Tibial nerve (tissue), 4 donors: ENCODE measurements at regions not wholly inside any gene's neighbourhood (a gene's known extent, or its start where the extent isn't known, plus 50 kb on each side); places are given as distances from the start of the nearest gene placed in this dataset.

ENCODE experiments used
- DNase-seq, 2 donors: peaks; one replicate each; pipeline ENCODE4 v3.0.0-alpha.2; 2019; ENCODE audit warnings: low spot score in 2 of 2
- H3K27ac ChIP-seq, 4 donors: fragments of 200-600 bp; sonication (generic) in 3 of 4; one replicate each; pipeline ENCODE4 v1.5.1; 2017 to 2019; ENCODE audit warnings: mild to moderate bottlenecking in 1 of 4
- H3K27me3 ChIP-seq, 2 donors: fragments of 200-600 bp; sonication (generic) in 1 of 2; one replicate each; pipeline versions ENCODE4 v1.5.1 to v1.6.0; 2017 to 2019
- H3K36me3 ChIP-seq, 3 donors: fragments of 200-600 bp; sonication (generic); one replicate each; pipeline ENCODE4 v1.5.1; 2018 to 2019
- H3K4me1 ChIP-seq, 4 donors: fragments of 200-600 bp; sonication (generic) in 3 of 4; one replicate each; pipeline ENCODE4 v1.5.1; 2017 to 2019
- H3K4me3 ChIP-seq, 4 donors: fragments of 200-600 bp; sonication (generic) in 3 of 4; one replicate each; pipeline ENCODE4 v1.5.1; 2017 to 2019; ENCODE audit warnings: mild to moderate bottlenecking in 1 of 4, moderate library complexity in 1 of 4
- H3K9me3 ChIP-seq, 4 donors: fragments of 200-600 bp; sonication (generic) in 3 of 4; one replicate each; pipeline ENCODE4 v1.5.1; 2017 to 2019
- EP300 ChIP-seq, 2 donors: sonication (generic); formaldehyde crosslinking; IDR thresholded peaks; one replicate each; pipeline ENCODE4 v1.6.1; 2017; ENCODE audit warnings: antibody characterized with exemption in 2 of 2, mild to moderate bottlenecking in 1 of 2
- POLR2A ChIP-seq, 2 donors: fragments of 450-650 bp; IDR thresholded peaks; one replicate each; pipeline ENCODE4 v1.6.1; 2017; ENCODE audit warnings: antibody characterized with exemption in 2 of 2, mild to moderate bottlenecking in 2 of 2, moderate library complexity in 2 of 2
- WGBS, 2 donors: methylation state at CpG; one replicate each; pipeline ENCODE4 v1.1.5; 2018; 5-methylcytosine and 5-hydroxymethylcytosine counted together
- TF ChIP-seq, protein P1 (sequence below), 5 experiments: fragments of 200-600 bp in 3 of 5; fragments of 450-650 bp in 2 of 5; sonication (generic) in 3 of 5; IDR thresholded peaks; one replicate each; pipeline ENCODE4 v1.5.1; 2016 to 2019; ENCODE audit warnings: antibody characterized with exemption in 5 of 5, mild to moderate bottlenecking in 3 of 5, moderate library complexity in 2 of 5

DNA sequence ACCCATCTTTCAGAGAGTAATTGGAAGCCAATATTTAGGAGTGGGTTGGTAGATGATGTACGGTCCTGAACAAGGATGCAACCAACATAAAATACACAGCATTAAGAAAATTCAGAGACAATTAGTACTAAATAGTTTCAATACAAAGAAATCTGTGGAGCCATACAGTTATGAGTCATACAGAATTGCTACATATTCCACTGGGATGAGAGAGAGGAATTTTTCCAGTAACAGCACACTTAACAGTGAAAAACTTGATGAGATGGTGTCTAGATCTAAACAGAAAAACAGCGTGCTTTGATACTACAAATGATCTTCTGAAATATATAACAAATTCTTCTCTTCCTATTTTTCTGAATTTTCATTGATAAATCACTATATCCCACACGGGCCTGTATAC lies 1999.3 kb upstream of the CDH9 start:
- no peak for DNase-seq
- Histone ChIP-seq H3K27me3 (no peaks in the 10 kb centered on the region), H3K4me3 (no peak overlapping the region), H3K27ac (no peak overlapping the region), H3K4me1 (no peaks in the 10 kb centered on the region), H3K9me3 (no peaks in the 10 kb centered on the region), H3K36me3 (no peaks in the 10 kb centered on the region)
- TF ChIP-seq POLR2A (IDR thresholded peaks at IDR 0.05) (no peak), EP300 (IDR thresholded peaks at IDR 0.05) (no peak)
- TF ChIP-seq, protein P1, sequence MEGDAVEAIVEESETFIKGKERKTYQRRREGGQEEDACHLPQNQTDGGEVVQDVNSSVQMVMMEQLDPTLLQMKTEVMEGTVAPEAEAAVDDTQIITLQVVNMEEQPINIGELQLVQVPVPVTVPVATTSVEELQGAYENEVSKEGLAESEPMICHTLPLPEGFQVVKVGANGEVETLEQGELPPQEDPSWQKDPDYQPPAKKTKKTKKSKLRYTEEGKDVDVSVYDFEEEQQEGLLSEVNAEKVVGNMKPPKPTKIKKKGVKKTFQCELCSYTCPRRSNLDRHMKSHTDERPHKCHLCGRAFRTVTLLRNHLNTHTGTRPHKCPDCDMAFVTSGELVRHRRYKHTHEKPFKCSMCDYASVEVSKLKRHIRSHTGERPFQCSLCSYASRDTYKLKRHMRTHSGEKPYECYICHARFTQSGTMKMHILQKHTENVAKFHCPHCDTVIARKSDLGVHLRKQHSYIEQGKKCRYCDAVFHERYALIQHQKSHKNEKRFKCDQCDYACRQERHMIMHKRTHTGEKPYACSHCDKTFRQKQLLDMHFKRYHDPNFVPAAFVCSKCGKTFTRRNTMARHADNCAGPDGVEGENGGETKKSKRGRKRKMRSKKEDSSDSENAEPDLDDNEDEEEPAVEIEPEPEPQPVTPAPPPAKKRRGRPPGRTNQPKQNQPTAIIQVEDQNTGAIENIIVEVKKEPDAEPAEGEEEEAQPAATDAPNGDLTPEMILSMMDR (IDR thresholded peaks at IDR 0.05), result no peak
- 57 to 72% methylated on average over 3 of the region's 3 CpGs for WGBS, 2 donors

DNA sequence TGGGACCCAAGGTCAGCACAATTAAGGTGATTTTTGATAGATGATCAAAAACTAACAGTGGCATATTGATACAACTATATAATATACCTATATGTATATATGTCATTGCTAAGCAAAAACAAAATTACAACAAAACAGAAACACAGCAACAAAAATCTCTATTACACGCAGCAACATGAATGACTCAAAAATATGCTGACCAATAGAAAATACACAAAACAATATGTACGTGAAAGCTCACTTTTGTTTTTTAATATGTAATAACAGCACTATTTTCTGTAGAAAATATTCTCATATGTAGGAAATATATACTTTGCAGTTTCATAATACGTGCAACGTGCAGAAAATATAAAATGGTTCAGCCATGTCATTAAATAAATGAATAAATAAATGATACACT lies 1985.7 kb upstream of the CDH9 start:
- no peaks in the 10 kb centered on the region for H3K4me1 ChIP-seq
- TF ChIP-seq POLR2A (IDR thresholded peaks at IDR 0.05), result no peak
- no peak for TF ChIP-seq EP300 (IDR thresholded peaks at IDR 0.05)
- TF ChIP-seq, protein P1 (IDR thresholded peaks at IDR 0.05), result no peak
- no peaks in the 10 kb centered on the region for H3K27me3 ChIP-seq
- no peaks in the 10 kb centered on the region for H3K9me3 ChIP-seq
- H3K27ac ChIP-seq, result no peak overlapping the region
- H3K4me3 ChIP-seq, result no peak overlapping the region
- DNase-seq, result no peak
- no peaks in the 10 kb centered on the region for H3K36me3 ChIP-seq
- WGBS, 2 donors, result 94 to 96% methylated on average over 4 of the region's 4 CpGs

DNA sequence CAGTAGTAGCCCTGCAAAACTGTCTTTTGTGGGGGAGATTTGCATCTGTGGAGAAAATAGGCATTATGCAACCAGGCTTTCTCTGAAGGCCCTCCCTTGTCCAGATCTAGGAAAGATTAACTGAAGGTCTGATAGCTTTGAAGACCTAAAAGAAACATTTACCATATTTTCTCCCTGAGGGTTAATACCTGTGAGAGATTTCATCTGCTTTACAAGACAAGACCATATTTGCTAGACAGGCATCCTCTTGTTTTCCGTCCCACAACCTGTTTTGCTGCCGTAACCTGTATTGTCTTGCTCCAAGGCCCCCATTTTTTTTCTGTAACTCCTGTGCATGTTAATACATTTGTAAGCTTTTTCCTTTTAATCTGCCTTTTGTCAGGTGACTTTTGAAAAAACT lies 1985.2 kb upstream of the CDH9 start:
- TF ChIP-seq POLR2A (IDR thresholded peaks at IDR 0.05), result no peak
- TF ChIP-seq, protein P1 (IDR thresholded peaks at IDR 0.05), result no peak
- TF ChIP-seq EP300 (IDR thresholded peaks at IDR 0.05), result no peak
- Histone ChIP-seq H3K4me3 (no peak overlapping the region), H3K9me3 (no peaks in the 10 kb centered on the region), H3K4me1 (no peaks in the 10 kb centered on the region), H3K36me3 (no peaks in the 10 kb centered on the region), H3K27me3 (no peaks in the 10 kb centered on the region), H3K27ac (no peak overlapping the region)
- no peak for DNase-seq
- WGBS, 2 donors, result 49 to 92% methylated on average over 2 of the region's 2 CpGs

DNA sequence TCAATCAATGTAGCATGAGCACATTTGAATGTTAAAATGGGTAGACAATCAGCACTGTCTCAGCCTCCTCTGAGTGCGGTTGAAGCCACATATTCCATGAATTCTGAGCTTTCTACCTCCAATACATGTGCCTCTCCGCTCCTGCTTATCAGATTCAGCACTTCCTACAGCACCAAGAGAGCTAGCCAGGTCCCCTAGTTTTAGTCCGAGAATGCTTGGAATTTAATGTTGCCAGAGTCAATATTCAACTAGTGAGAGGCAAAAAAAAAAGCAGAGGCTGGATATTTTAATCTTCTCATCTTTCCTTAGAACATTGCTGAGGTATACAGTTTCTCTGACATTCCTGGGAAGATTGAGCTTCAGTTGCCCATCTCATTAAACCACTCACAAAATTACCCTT lies 1979.1 kb upstream of the CDH9 start:
- H3K36me3 ChIP-seq, result no peaks in the 10 kb centered on the region
- DNase-seq, result no peak
- H3K27ac ChIP-seq, result no peak overlapping the region
- no peak overlapping the region for H3K4me3 ChIP-seq
- 75 to 86% methylated on average over 3 of the region's 3 CpGs for WGBS, 2 donors
- no peaks in the 10 kb centered on the region for H3K9me3 ChIP-seq
- no peaks in the 10 kb centered on the region for H3K4me1 ChIP-seq
- no peaks in the 10 kb centered on the region for H3K27me3 ChIP-seq
- TF ChIP-seq EP300 (IDR thresholded peaks at IDR 0.05), result no peak
- TF ChIP-seq, protein P1 (IDR thresholded peaks at IDR 0.05), result no peak
- TF ChIP-seq POLR2A (IDR thresholded peaks at IDR 0.05), result no peak

DNA sequence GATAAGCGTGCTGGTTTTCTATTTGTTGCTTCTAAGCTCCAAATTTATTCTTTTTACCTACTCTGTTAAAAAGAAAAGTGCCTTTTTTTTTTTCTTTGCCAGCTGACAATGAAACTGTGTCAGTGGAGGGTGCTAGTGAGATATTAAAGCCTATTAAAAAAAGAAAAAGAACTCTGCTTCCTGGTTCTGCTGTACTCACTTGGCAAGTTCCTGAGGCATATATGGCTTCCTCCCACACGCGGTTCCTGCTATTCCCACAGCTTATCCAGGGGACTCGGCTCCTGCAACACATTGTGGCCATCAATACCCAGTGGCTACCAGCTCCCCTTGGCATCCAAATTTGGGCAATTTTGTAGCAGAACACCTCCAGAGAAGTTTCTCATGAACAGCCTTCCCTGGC lies 1977.7 kb upstream of the CDH9 start:
- H3K36me3 ChIP-seq, result no peaks in the 10 kb centered on the region
- WGBS, 2 donors, result 60 to 68% methylated on average over 4 of the region's 4 CpGs
- TF ChIP-seq EP300 (IDR thresholded peaks at IDR 0.05), result no peak
- TF ChIP-seq, protein P1 (IDR thresholded peaks at IDR 0.05), result no peak
- TF ChIP-seq POLR2A (IDR thresholded peaks at IDR 0.05), result no peak
- no peak overlapping the region for H3K4me3 ChIP-seq
- no peaks in the 10 kb centered on the region for H3K9me3 ChIP-seq
- no peak for DNase-seq
- H3K27ac ChIP-seq, result no peak overlapping the region
- no peaks in the 10 kb centered on the region for H3K27me3 ChIP-seq
- H3K4me1 ChIP-seq, result no peaks in the 10 kb centered on the region
